GM12873 (cell line): ENCODE measurements at regions not wholly inside any gene's neighbourhood (a gene's known extent, or its start where the extent isn't known, plus 50 kb on each side); places are given as distances from the start of the nearest gene placed in this dataset.

Experiments
- CTCF ChIP-seq: IDR thresholded peaks from 2 replicates; pipeline ENCODE4 v1.5.1; 2012; ENCODE audit warnings: low read depth, mild to moderate bottlenecking, moderate library complexity, low read length, control low read depth; ENCODE audit not compliant: insufficient read depth; ENCODE audit errors: missing control alignments

DNA sequence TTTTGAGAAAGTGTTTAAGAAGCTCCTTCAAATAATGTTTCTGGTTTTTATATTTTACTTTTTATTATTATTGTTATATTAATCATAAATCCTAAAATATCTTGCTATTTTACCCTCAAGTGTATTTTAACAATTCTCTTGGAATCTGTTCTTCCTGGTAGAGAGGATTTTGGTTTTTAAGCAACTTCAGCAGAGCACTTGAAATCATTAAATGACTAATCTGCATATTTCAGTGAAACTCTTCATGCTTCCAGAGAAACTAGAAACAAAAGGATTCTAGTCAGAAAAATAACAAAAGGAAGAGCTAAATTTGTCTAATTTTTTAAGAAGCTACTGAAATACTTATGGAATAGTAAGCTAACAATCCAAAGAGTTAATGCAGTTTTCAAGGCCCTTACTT, 1057.3 kb downstream of the TLE1 start:
- no peak for TF ChIP-seq CTCF

DNA sequence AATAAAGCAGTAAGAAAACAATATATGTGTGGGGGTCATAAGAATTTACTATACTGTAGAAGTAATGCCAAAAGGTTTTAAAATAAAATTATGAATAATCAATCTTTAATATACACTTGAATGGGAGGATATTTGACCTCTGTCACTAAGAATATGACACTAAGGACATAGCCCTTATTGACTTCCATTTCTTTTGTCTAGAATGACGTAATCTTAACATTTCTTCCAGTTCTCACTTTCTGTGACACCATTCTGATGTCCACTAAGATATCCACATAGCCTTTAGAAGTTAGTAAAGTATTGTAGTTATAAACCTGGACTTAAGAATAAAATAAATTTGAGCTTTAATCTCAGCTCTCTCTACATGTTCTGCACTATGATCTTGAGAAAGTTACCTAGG, 1050.7 kb downstream of the TLE4 start:
- no peak for TF ChIP-seq CTCF

GRCh38 chr9:80619356-80619755, 1047.6 kb downstream of the TLE4 start:
- no peak for TF ChIP-seq CTCF

DNA sequence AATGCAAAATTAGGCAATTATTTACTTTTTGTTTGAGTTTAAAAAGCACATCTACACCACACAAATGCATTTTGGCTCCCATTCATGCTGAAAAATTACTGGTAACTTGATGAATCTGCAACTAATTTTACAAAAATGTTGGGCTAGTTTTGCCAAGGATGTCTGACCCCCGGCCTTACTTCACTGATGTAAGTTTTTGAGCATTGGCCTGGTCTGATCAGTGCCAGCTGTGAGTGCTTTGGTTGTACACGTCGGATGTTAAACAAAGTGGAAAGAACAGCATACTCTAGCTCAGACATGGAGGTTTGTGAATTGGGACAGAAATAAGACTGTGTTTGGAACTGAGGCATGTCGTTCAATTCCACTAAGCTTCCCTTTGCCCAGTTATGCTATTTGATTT, 1044.2 kb downstream of the TLE4 start:
- no peak for TF ChIP-seq CTCF

DNA sequence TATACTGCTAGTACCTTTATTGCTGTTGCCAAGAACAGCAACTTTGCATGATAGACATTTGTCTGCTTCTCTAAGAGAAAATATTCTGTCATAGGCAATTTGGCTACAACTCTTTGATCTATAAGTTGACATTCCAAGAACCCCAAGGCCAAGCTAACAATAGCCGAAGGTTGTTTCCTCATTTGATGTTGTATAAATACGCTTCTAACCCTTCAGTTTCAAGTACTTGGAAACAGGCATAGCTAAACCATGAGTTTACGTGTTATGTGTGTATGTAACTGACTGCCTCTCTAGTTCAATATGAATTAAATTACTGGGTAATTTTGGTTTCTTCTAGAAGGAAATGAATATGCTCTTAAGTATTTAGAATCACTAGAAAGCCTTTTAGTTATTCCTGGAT, 1034.0 kb downstream of the TLE4 start:
- TF ChIP-seq CTCF: no peak

GRCh38 chr9:80605129-80605528, 1033.4 kb downstream of the TLE4 start:
- TF ChIP-seq CTCF: no peak

DNA sequence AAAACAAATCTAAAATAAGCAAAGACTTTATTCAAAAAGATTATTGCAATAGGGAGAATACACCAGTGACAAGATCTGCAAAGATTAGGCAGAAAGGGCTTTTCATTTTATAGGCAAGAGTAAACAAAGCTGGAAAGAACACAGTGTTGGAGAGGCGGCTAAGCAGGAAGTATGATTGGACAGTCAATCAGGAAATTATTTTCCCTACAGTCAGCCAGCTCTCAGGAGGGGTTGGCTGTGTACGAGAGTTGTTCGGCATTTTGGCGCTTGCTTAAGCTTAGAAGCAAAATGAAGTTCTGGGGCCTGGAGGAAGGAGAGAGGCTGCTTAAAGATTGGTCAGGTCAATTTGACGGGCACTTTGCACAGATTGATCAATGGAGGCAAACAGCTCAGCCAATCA, 1030.5 kb downstream of the TLE4 start:
- no peak for TF ChIP-seq CTCF

DNA sequence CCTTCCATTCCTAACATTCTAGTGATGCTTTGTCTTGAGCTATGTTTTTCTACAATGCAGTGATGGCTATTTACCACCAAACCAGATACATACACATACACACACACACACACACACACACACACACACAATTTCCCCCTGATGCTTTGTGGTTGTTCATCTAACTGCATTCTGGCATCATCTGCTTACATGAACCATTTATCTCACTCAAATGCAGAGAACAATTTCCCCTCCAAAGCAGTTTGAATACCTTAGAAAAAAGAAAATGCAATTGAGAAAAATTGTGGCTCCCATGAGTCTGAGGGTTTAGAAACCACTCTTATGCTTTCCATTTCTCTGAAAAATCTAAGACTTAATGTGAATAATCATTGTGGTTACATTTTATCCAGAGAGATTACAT, 1024.8 kb downstream of the TLE4 start:
- no peak for TF ChIP-seq CTCF
